ENCODE measurements at regions not wholly inside any gene's neighbourhood (a gene's known extent, or its start where the extent isn't known, plus 50 kb on each side); places are given as distances from the start of the nearest gene placed in this dataset.
"Not testable (repeated sequence)": the region's sequence is repeated elsewhere in the genome, so short reads cannot be mapped to it uniquely, and the experiment has no call there.

GRCh38 chr15:36007699-36008098 lies 461.7 kb upstream of the DPH6 start:
- ATAC-seq = no peak

- no peak for ATAC-seq
Measured at GRCh38 chr15:36008719-36009118, 462.8 kb upstream of the DPH6 start.

GRCh38 chr15:36024031-36024688 lies 478.2 kb upstream of the DPH6 start:
- ATAC-seq = no peak

GRCh38 chr15:36026627-36027283 lies 480.8 kb upstream of the DPH6 start:
- no peak for ATAC-seq

GRCh38 chr15:36029606-36030210 lies 483.7 kb upstream of the DPH6 start:
- no peak for ATAC-seq

GRCh38 chr15:36039996-36040572 lies 494.1 kb upstream of the DPH6 start:
- no peak for ATAC-seq

GRCh38 chr15:36047018-36047716 lies 501.2 kb upstream of the DPH6 start:
- ATAC-seq = not testable (repeated sequence)

GRCh38 chr15:36050899-36051298 lies 504.9 kb upstream of the DPH6 start:
- ATAC-seq = no peak

GRCh38 chr15:36052641-36053040 lies 506.7 kb upstream of the DPH6 start:
- ATAC-seq = not testable (repeated sequence)

GRCh38 chr15:36053746-36054145 lies 507.8 kb upstream of the DPH6 start:
- no peak for ATAC-seq

- ATAC-seq = no peak
Measured at GRCh38 chr15:36059596-36059995, 513.6 kb upstream of the DPH6 start.

GRCh38 chr15:36062357-36062756 lies 516.4 kb upstream of the DPH6 start:
- ATAC-seq = no peak

- no peak for ATAC-seq
Measured at GRCh38 chr15:36066757-36067156, 512.7 kb upstream of the CDIN1 start.

- no peak for ATAC-seq
Measured at GRCh38 chr15:36067483-36068274, 511.7 kb upstream of the CDIN1 start.

GRCh38 chr15:36075333-36075732 lies 504.1 kb upstream of the CDIN1 start:
- no peak for ATAC-seq

GRCh38 chr15:36079021-36079420 lies 500.4 kb upstream of the CDIN1 start:
- no peak for ATAC-seq

- no peak for ATAC-seq
Measured at GRCh38 chr15:36080759-36081158, 498.7 kb upstream of the CDIN1 start.

- no peak for ATAC-seq
Measured at GRCh38 chr15:36090286-36090946, 489.0 kb upstream of the CDIN1 start.

- ATAC-seq = no peak
Measured at GRCh38 chr15:36106640-36107335, 472.6 kb upstream of the CDIN1 start.

- ATAC-seq = no peak
Measured at GRCh38 chr15:36108541-36108940, 470.9 kb upstream of the CDIN1 start.

All from activated CD4-positive, CD25-positive, alpha-beta regulatory T cell treated with anti-CD3 and anti-CD28 coated beads, Interleukin-2, amount 50 U/mL, for 24 hours (primary cell).